DMS79 (cell line): ENCODE measurements at regions not wholly inside any gene's neighbourhood (a gene's known extent, or its start where the extent isn't known, plus 50 kb on each side); places are given as distances from the start of the nearest gene placed in this dataset.

Source experiments
- DNase-seq: peaks from one replicate; lab custom pipeline; 2025; lab: John Stamatoyannopoulos, UW

DNA sequence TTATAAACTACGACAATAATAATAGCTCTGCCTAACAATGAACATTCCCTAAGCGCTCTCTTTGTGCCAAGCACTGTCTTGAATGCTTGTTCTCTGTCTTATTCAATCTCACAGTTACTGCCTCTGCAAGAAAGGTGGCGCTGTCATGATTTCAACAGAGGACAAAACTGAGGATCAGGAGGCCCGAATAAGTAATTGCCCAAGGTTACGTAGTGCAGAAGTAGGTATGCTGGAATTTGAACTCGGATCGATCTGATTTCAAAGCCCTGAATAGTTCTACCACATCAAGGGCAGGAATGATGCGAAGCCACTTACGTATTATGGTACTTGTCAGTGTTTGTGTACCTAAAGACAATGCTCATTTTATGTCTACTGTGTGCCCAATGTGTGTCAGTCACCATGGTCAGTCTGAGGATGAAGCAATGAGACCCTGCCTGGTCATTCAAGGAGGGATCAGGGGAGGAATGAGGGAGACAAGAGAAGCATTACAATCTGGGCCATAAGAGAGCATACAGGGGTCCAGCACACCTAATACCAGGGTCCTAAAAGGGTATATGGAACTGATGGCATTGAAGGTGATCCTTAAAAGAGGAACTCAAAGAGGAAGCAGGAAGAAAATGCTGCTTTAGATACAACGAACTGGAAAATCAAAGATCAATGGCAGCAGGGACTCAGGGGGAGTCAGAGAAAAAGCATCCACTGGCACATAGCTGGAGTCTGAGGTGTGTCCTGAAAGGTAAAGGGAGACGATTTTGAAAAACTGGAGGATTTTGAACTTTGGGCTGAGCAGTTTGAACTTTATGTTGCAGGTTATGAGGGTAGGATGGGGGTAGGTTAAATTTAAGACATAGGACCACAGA is 389.2 kb downstream of the PLPP3 start:
- no peak for DNase-seq

GRCh38 chr1:56189454-56189853 is 389.9 kb downstream of the PLPP3 start:
- no peak for DNase-seq

GRCh38 chr1:56188855-56189254 is 390.5 kb downstream of the PLPP3 start:
- no peak for DNase-seq

- no peak for DNase-seq
Observed at GRCh38 chr1:56188221-56188620, 391.1 kb downstream of the PLPP3 start.

DNA sequence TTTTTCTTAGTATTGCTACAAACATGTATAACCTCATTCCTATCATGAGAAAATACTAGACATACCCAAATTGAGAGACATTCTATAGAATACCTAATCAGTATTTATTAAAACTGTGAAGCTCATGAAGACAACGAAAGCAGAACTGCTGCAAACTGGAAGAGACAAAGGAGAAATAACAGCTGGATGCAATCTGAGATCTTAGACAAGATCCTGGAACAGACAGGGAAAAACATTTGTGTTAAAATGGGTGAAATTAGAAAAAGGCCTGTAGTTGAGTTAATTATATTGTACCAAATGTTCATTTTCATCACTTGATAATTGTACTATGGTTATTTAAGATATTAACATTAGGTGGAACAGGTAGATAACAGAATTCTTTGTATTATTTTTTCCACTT is 392.0 kb downstream of the PLPP3 start:
- no peak for DNase-seq

DNA sequence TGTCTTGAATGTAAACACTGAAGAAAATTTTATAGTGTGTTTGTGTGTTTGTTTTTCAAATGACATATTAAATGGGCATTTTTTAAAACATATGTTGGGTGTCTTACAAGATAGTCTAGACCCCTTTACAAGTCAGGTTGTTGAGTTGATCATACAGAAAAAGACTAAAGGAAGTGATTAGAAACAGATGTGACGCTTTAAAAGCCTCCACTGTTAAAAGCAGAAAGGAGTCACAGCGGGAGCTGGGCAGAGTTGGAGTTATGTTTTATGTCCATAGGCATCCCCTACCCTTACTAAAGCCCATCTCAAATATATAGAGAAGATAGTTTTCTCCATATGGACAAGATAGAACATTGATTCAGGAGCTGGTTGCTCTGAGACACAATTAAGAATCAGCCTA is 393.9 kb downstream of the PLPP3 start:
- no peak for DNase-seq

DNA sequence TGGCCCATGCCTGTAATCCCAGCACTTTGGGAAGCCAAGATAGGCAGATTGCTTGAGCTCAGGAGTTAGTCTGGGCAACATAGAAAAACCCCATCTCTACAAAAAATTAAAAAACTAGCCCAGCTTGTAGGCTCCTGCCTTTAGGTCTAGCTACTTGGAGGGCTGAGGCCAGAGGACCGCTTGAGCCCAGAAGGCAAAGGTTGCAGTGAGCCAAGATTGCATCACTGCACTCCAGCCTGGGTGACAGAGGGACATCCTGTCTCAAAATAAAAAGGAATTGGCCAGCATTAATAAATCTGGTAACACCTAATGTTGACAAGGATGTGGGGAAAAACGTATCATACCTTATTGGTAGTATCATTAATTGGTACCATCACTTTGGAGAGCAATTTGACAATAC is 396.2 kb downstream of the PLPP3 start:
- DNase-seq = no peak

GRCh38 chr1:56180520-56181190 is 398.7 kb downstream of the PLPP3 start:
- DNase-seq = no peak

GRCh38 chr1:56179543-56179942 is 399.8 kb downstream of the PLPP3 start:
- no peak for DNase-seq

DNA sequence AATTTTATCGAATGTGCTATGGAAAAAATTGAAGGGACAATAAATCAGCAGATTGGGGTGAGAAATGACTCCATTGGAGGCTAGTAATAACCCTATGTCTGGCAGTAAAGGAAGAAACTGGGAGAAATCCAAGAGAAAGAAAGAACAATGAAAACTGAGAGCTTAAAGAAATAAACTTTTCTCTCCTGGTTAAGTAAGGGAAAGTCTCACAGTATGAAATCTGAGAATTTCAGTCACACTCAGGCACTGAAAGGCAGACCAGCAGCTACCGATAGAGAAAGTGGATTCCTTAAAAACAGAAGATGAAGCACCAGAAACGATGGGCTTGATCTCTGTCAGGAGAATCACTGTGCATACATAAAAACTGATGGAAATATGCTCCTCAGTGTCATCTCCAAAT is 404.2 kb downstream of the PLPP3 start:
- no peak for DNase-seq

GRCh38 chr1:56174176-56174885 is 405.0 kb downstream of the PLPP3 start:
- no peak for DNase-seq

GRCh38 chr1:56173736-56174135 is 405.6 kb downstream of the PLPP3 start:
- no peak for DNase-seq

GRCh38 chr1:56171670-56172069 is 407.7 kb downstream of the PLPP3 start:
- DNase-seq = no peak

DNA sequence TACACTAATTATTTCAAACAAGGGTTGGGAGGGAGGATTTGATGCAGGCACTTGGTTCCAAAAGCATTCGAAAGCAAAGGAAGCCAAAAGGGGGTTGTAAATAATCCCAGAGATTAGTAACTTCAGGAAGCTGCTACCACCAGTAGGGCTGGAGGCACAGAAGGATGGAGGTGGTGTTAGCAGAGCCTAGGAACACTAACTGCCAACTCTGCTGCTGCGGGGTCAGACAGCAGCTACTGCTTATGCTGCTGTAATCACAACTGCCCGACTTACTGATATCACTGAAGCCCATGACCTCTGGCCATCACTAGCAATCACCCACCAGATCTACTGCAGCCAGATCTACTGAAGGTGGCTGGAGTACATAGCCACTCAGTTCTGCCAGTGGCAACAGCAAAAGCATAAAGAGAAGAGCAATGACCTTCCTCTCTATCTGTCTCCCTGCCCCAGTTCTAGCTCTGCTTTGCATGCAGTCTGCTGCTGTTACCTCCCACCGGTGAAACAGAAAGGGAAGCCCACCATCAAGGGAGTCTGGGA is 408.5 kb downstream of the PLPP3 start:
- DNase-seq = no peak

- no peak for DNase-seq
Observed at GRCh38 chr1:56169856-56170255, 409.5 kb downstream of the PLPP3 start.

- DNase-seq = no peak
Observed at GRCh38 chr1:56168176-56168575, 411.2 kb downstream of the PLPP3 start.

GRCh38 chr1:56167596-56167995 is 411.8 kb downstream of the PLPP3 start:
- DNase-seq = no peak

- no peak for DNase-seq
Observed at GRCh38 chr1:56160773-56161315, 418.5 kb downstream of the PLPP3 start.

- DNase-seq = no peak
Observed at GRCh38 chr1:56156971-56157876, 422.1 kb downstream of the PLPP3 start.

- DNase-seq = no peak
Observed at GRCh38 chr1:56153276-56153675, 426.1 kb downstream of the PLPP3 start.

DNA sequence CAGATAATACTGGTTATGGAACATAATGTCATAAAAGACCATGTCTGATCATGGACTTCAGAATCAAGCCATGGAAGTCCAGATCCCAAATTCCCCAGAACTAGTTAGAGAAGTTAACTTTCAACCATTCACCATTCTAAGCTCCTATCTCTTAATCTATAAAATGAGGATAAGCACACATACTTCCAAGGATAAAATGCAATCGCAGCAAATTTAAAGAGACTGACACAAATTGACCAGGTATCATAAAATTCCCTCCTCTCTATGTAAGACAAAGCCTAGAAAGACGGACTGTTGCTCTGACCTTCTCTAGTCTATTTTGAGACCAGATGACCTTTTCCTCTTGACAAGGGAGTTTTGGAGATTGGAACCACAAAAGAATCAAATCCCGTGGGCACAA is 426.7 kb downstream of the PLPP3 start:
- no peak for DNase-seq
